Activated naive CD4-positive, alpha-beta T cell treated with anti-CD3 and anti-CD28 coated beads, Interleukin-2, amount 50 U/mL, for 72 hours (primary cell): ENCODE measurements at regions not wholly inside any gene's neighbourhood (a gene's known extent, or its start where the extent isn't known, plus 50 kb on each side); places are given as distances from the start of the nearest gene placed in this dataset.
A peak's percentile ranks its signal among the peaks of the same experiment; 100 is the strongest.
"Not testable (repeated sequence)": the region's sequence is repeated elsewhere in the genome, so short reads cannot be mapped to it uniquely, and the experiment has no call there.

ENCODE experiments used
- ATAC-seq, 2 donors: fragments of 150-1000 bp; cut with Tn5 transposase; 2 replicates each; pipeline ENCODE4 v1.10.0; 2021; ENCODE audit warnings: mild to moderate bottlenecking in 2 of 2, moderate library complexity in 2 of 2
- DNase-seq, 2 donors: peaks; one replicate each; pipeline ENCODE4 v3.0.0; 2021 to 2022; ENCODE audit warnings: low spot score in 2 of 2
- H3K27ac Mint-ChIP-seq, 2 donors: one replicate each; pipeline ENCODE4 v1.8.0; 2022; ENCODE audit warnings: mild to moderate bottlenecking in 2 of 2, mixed read lengths in 2 of 2
- H3K36me3 Mint-ChIP-seq, 2 donors: one replicate each; pipeline ENCODE4 v1.8.0; 2022; ENCODE audit warnings: mixed read lengths in 2 of 2
- H3K9me3 Mint-ChIP-seq, 2 donors: one replicate each; pipeline ENCODE4 v1.8.0; 2022; ENCODE audit warnings: mixed read lengths in 2 of 2

DNA sequence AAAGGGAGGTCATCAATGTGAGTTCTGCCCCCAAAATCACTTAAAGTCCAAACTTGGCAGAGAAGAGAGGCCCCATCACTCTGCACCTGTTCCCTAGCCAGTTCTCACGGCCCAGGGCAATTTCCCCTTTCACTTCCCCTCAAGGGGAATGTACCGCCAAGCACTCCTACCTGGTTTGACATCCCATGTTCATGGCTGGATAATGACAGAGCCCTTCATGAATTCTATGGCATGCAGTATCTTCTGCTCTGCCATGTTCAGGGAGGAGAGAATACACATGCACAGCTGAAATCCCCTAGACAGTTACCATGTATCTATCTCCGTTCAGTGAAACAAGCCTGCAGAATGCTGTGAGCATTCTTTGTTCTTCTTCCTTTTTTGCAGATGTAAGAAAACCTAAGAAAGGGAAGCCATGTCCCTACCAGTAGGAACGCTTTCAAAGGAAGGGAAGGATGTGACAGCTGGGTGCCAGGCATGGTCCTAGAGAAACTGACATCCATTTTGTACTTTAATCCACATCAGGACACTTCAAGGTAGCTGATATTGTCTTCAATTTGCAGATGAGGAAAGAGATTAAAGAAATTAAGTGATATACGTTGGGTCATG lies 79.8 kb upstream of the ARID1B start:
- H3K27ac Mint-ChIP-seq: no peak overlapping the region

GRCh38 chr6:156695742-156696141 lies 81.4 kb upstream of the ARID1B start:
- Mint-ChIP-seq H3K27ac (peak overlapping the region in 1 of 2 donors; percentile 60), H3K36me3 (no peaks in the 10 kb centered on the region), H3K9me3 (peaks cover 0 to 5% of the 10 kb centered on the region in 2 donors)
- no peak for DNase-seq
- peak in 1 of 2 donors; percentile 12 for ATAC-seq

More for the DNA sequence above, 79.8 kb upstream of the ARID1B start:
- ATAC-seq: no peak
- Mint-ChIP-seq H3K9me3 (peaks cover 0 to 5% of the 10 kb centered on the region in 2 donors), H3K36me3 (no peaks in the 10 kb centered on the region)
- no peak for DNase-seq

GRCh38 chr6:156694679-156695078 lies 82.5 kb upstream of the ARID1B start:
- H3K36me3 Mint-ChIP-seq: no peaks in the 10 kb centered on the region
- H3K27ac Mint-ChIP-seq: peak overlapping the region in 1 of 2 donors; percentile 32
- ATAC-seq: peak in 1 of 2 donors; percentile 53
- DNase-seq: no peak
- peaks cover 0 to 5% of the 10 kb centered on the region in 2 donors for H3K9me3 Mint-ChIP-seq

GRCh38 chr6:156691018-156691417 lies 86.2 kb upstream of the ARID1B start:
- Mint-ChIP-seq H3K36me3 (no peaks in the 10 kb centered on the region), H3K27ac (no peak overlapping the region), H3K9me3 (peaks cover 0 to 5% of the 10 kb centered on the region in 2 donors)
- no peak for DNase-seq
- ATAC-seq: peak; percentile 23 to 69

GRCh38 chr6:156689656-156690055 lies 87.5 kb upstream of the ARID1B start:
- no peak overlapping the region for H3K27ac Mint-ChIP-seq
- H3K9me3 Mint-ChIP-seq: peaks cover 0 to 3% of the 10 kb centered on the region in 2 donors
- H3K36me3 Mint-ChIP-seq: no peaks in the 10 kb centered on the region
- ATAC-seq: no peak
- DNase-seq: no peak

- no peak for ATAC-seq
- peak overlapping the region in 1 of 2 donors; percentile 76 for H3K27ac Mint-ChIP-seq
- DNase-seq: no peak
- H3K9me3 Mint-ChIP-seq: no peaks in the 10 kb centered on the region
- H3K36me3 Mint-ChIP-seq: no peaks in the 10 kb centered on the region
These were observed 88.6 kb upstream of the ARID1B start for GRCh38 chr6:156688620-156688971.

DNA sequence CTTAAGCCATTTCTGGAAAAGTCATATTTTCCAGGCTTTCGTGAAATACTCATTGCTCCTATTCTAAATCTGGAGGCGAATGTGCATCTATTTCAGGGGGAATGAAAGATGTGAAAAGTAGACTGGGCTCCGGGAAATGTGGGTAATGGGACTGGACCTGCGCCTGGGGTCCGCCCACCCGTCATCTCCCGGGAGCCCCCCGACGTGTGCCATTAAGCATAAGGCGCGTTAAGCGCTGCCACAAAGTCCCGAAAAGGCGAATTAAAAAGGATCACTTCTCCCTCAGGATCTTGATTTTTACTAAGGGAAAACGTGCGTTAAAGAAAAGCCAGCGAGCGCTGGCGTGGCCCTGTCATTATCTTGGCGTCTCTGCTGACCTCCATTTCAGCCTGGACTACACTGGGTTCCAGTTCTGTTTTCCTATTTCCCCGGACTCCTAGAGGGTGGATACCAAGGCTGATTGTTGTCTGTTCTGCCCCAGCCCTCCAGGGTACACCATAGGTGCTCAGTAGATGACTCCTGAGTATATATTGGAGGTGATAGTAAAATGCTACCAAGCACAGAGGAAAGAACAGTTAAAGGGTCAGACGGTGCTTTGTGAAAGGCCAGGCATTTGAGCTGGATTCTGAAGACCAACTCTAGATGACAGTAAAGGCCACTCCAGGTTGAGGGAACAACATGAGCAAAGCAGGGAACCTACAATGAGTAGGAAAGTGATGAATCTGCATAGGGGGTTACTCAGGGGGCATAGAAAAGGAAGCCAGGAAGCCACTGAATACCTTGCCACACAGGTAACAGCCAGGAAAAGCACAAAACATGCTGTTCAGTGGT lies 89.2 kb upstream of the ARID1B start:
- DNase-seq (no peak), ATAC-seq (no peak)
- H3K36me3 Mint-ChIP-seq: no peaks in the 10 kb centered on the region
- peak overlapping the region in 1 of 2 donors; percentile 76 for H3K27ac Mint-ChIP-seq
- H3K9me3 Mint-ChIP-seq: no peaks in the 10 kb centered on the region

- H3K36me3 Mint-ChIP-seq: no peaks in the 10 kb centered on the region
- DNase-seq (peak; percentile 76 to 80), ATAC-seq (peak; percentile 89 to 90)
- peak overlapping the region; percentile 89 to 92 for H3K27ac Mint-ChIP-seq
- H3K9me3 Mint-ChIP-seq: no peaks in the 10 kb centered on the region
These were observed 90.0 kb upstream of the ARID1B start for GRCh38 chr6:156686995-156687788.

DNA sequence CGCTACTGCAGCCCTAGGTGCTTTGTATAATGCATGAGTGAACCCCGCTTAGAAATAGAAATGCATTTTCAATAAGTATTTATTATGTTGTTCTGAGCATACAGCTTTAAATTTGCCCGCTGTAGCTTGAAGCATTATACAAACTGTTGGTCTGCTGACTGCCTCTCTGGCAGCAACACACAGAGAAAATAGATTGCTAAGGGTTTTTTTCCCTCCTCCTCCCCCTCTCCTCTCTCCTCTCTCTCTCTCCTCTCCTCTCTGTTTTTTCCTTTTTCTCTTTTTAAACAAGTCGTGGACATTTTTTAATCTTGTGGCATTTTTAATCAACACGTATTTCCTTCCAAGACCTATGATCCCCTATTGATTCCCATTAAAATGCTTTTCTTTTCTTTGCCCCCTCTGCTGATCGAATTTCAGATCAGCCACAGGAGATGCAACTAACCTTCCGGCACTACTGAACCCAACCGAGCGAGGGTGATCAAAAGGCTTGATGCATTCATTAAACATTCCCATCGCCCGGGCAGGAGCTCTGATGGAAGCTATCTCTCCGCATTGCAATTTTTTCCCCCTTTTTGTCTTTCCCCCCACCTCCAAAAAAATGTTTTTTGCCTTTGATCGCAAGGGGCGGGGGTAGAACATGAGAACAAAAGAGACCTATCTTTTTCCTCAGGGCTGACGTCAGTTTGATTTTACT lies 90.7 kb upstream of the ARID1B start:
- DNase-seq (peak in 1 of 2 donors; percentile 35), ATAC-seq (peak; percentile 26 to 39)
- Mint-ChIP-seq H3K27ac (peak overlapping the region; percentile 89 to 92), H3K36me3 (no peaks in the 10 kb centered on the region), H3K9me3 (no peaks in the 10 kb centered on the region)

GRCh38 chr6:156685823-156686222 lies 91.4 kb upstream of the ARID1B start:
- H3K36me3 Mint-ChIP-seq: no peaks in the 10 kb centered on the region
- peak overlapping the region in 1 of 2 donors; percentile 92 for H3K27ac Mint-ChIP-seq
- no peaks in the 10 kb centered on the region for H3K9me3 Mint-ChIP-seq
- ATAC-seq: no peak
- DNase-seq: no peak

DNA sequence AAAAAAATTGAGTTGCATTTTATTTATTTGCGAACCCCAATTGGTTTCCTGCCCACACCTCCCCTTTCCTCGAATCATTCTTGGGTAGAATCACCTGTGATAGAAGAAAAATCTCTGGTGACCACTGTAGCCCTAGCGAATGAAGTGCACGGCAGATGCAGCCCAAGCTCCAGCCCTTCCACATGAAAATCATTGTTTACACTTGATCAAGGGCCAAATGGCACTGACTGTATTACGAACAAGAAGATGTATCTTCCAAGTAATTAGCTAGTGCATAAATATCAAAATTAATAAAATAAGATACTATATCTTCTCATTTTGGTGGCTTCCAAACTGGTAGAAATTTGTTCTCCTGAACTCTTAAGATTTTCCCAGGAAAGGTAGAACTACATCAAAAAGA lies 93.4 kb upstream of the ARID1B start:
- Mint-ChIP-seq H3K27ac (no peak overlapping the region), H3K36me3 (no peaks in the 10 kb centered on the region), H3K9me3 (peaks cover 0 to 5% of the 10 kb centered on the region in 2 donors)
- DNase-seq (no peak), ATAC-seq (no peak)

DNA sequence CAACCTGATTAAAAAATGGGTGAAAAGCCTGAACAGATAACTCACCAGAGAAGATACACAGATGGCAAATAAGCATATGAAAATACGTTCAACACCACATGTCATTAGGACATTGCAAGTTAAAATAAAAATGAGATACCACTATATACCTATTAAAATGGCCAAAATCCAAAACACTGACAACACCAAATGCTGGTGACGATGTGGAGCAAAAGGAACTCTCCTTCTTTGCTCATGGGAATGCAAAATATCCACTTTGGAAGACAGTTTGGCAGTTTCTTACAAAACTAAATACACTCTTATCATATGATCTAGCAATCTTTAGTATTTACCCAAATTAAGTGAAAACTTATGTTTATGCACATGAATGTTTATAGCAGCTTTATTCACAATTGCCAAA lies 100.5 kb upstream of the ARID1B start:
- H3K27ac Mint-ChIP-seq: no peak overlapping the region
- ATAC-seq (no peak), DNase-seq (no peak)
- H3K9me3 Mint-ChIP-seq: peaks cover 5 to 19% of the 10 kb centered on the region in 2 donors
- peaks cover 7 to 14% of the 10 kb centered on the region in 2 donors for H3K36me3 Mint-ChIP-seq

GRCh38 chr6:156674197-156674596 lies 103.0 kb upstream of the ARID1B start:
- no peak for DNase-seq
- peaks cover 5 to 14% of the 10 kb centered on the region in 2 donors for H3K9me3 Mint-ChIP-seq
- peaks cover 7 to 14% of the 10 kb centered on the region in 2 donors for H3K36me3 Mint-ChIP-seq
- no peak overlapping the region for H3K27ac Mint-ChIP-seq
- ATAC-seq: no peak

DNA sequence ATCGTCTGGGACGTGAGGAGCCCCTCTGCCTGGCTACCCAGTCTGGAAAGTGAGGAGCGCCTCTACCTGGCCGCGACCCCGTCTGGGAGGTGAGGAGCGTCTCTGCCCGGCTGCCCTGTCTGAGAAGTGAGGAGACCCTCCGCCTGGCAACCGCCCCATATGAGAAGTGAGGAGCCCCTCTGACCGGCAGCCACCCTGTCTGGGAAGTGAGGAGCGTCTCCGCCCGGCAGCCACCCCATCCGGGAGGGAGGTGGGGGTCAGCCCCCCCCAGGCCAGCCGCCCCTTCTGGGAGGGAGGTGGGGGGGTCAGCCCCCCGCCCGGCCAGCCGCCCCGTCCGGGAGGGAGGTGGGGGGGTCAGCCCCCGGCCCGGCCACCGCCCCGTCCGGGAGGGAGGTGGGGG lies 107.1 kb upstream of the ARID1B start:
- not testable (repeated sequence) for H3K27ac Mint-ChIP-seq, H3K36me3 Mint-ChIP-seq, DNase-seq, ATAC-seq
- peaks cover 0 to 14% of the 10 kb centered on the region in 2 donors for H3K9me3 Mint-ChIP-seq

DNA sequence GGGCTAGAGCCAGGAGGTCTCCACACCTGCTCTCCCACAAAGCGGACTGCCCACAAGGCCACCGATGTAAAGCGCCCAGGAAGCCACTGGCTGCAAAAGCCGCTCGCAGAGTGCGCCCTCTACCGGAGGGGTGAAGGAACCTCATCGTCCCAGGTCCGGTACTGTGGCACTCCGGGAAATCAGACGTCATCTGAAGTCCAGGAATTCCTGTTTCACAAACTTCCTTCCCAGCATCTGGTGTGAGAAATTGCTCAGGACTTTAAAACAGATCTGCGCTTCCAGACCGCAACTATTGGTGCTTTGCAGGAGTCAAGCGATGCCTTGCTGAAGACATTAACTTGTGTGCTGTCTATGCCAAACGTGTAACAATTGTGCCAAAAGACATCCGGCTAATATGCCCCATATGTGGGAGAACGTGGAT lies 115.1 kb upstream of the ARID1B start:
- no peak overlapping the region for H3K27ac Mint-ChIP-seq
- DNase-seq (peak in 1 of 2 donors; percentile 10), ATAC-seq (no peak)
- H3K36me3 Mint-ChIP-seq: no peaks in the 10 kb centered on the region
- peaks cover 0 to 5% of the 10 kb centered on the region in 2 donors for H3K9me3 Mint-ChIP-seq

GRCh38 chr6:156660389-156660788 lies 116.8 kb upstream of the ARID1B start:
- DNase-seq: no peak
- Mint-ChIP-seq H3K36me3 (no peaks in the 10 kb centered on the region), H3K9me3 (no peaks in the 10 kb centered on the region), H3K27ac (no peak overlapping the region)
- ATAC-seq: no peak
